Nephron (organoid): ENCODE measurements at regions not wholly inside any gene's neighbourhood (a gene's known extent, or its start where the extent isn't known, plus 50 kb on each side); places are given as distances from the start of the nearest gene placed in this dataset.
"Not testable (repeated sequence)": the region's sequence is repeated elsewhere in the genome, so short reads cannot be mapped to it uniquely, and the experiment has no call there.

ENCODE experiments used
- H3K27ac Mint-ChIP-seq, 3 experiments: 2 replicates each; pipeline ENCODE4 v1.8.0; 2020; ENCODE audit warnings: mixed read lengths in 3 of 3, mild to moderate bottlenecking in 2 of 3, moderate library complexity in 1 of 3
- H3K27me3 Mint-ChIP-seq: 2 replicates; pipeline ENCODE4 v1.8.0; 2021; ENCODE audit warnings: low read depth, mild to moderate bottlenecking, moderate library complexity, mixed read lengths
- H3K36me3 Mint-ChIP-seq: 2 replicates; pipeline ENCODE4 v1.8.0; 2020; ENCODE audit warnings: low read depth, mixed read lengths
- H3K4me1 Mint-ChIP-seq: 2 replicates; pipeline ENCODE4 v1.8.0; 2020; ENCODE audit warnings: mixed read lengths
- H3K4me3 Mint-ChIP-seq, 3 experiments: 2 replicates each; pipeline ENCODE4 v1.8.0; 2020; ENCODE audit warnings: mild to moderate bottlenecking in 3 of 3, mixed read lengths in 3 of 3, moderate library complexity in 2 of 3
- H3K9me3 Mint-ChIP-seq: 2 replicates; pipeline ENCODE4 v1.8.0; 2020; ENCODE audit warnings: mixed read lengths
- TF ChIP-seq, protein P1 (sequence below), 3 experiments: fragments of 200-600 bp; sonication (generic); IDR thresholded peaks; one replicate each; pipeline ENCODE4 v1.5.0; 2021; ENCODE audit warnings: antibody characterized with exemption in 3 of 3; ENCODE audit not compliant: unreplicated experiment in 3 of 3

DNA sequence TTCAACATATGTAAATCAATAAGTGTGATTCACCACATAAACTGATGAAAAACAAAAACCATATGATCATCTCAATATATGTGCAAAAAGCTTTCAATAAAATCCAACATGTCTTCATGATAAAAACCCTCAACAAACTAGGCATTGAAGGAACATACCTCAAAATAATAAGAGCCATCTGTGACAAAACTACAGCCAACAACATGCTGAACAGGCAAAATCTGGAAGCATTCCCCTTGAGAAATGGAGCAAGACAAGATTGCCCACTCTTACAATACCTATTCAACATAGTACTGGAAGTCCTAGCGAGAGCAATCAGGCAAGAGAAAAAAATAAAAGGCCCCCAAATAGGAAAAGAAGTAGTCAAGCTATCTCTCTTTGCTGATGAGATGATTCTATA, 76.5 kb downstream of the OTOR start:
- Mint-ChIP-seq H3K27ac (no peak overlapping the region), H3K4me3 (no peak overlapping the region), H3K36me3 (no peaks in the 10 kb centered on the region), H3K27me3 (peaks cover 3% of the 10 kb centered on the region), H3K9me3 (peaks cover 28% of the 10 kb centered on the region), H3K4me1 (no peaks in the 10 kb centered on the region)
- TF ChIP-seq, protein P1, sequence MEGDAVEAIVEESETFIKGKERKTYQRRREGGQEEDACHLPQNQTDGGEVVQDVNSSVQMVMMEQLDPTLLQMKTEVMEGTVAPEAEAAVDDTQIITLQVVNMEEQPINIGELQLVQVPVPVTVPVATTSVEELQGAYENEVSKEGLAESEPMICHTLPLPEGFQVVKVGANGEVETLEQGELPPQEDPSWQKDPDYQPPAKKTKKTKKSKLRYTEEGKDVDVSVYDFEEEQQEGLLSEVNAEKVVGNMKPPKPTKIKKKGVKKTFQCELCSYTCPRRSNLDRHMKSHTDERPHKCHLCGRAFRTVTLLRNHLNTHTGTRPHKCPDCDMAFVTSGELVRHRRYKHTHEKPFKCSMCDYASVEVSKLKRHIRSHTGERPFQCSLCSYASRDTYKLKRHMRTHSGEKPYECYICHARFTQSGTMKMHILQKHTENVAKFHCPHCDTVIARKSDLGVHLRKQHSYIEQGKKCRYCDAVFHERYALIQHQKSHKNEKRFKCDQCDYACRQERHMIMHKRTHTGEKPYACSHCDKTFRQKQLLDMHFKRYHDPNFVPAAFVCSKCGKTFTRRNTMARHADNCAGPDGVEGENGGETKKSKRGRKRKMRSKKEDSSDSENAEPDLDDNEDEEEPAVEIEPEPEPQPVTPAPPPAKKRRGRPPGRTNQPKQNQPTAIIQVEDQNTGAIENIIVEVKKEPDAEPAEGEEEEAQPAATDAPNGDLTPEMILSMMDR (IDR thresholded peaks at IDR 0.05; ENCODE audit: unreplicated experiment in 3 of 3), result no peak

DNA sequence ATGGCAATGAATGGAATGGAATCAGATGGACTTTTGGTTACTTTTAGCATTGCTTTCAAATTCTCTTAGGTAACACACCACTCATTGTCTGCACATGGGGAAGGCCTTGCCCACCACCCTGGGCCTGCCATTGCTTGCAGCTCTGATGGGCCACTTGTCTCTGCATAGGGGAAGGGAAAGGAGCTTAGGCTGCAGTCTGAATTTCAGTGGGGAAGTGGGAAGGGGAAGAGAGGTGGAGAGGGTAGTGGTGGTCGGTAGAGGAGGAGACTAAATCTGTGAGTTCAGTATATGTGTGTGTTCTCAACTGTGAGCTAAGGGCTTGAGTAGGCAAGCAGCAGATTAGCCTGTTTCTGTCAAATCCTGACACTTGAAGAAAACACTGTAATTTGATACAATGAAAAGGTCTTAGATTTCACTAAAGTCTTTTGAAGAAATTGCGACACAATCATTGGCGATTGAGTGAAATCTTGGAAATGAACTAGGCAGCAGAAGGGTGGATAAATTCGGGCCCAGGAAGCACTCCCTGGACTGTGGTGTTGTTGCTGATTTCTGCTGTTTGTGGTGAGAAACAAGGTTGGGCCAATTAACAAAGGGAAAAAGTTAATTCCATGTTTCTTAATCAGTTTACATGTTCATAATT, 80.6 kb downstream of the OTOR start:
- no peaks in the 10 kb centered on the region for H3K36me3 Mint-ChIP-seq
- H3K4me3 Mint-ChIP-seq, result no peak overlapping the region
- H3K9me3 Mint-ChIP-seq, result peaks cover 14% of the 10 kb centered on the region
- TF ChIP-seq, protein P1 (IDR thresholded peaks at IDR 0.05; ENCODE audit: unreplicated experiment in 3 of 3), result no peak
- no peak overlapping the region for H3K27ac Mint-ChIP-seq
- H3K4me1 Mint-ChIP-seq, result no peaks in the 10 kb centered on the region
- H3K27me3 Mint-ChIP-seq, result no peaks in the 10 kb centered on the region

DNA sequence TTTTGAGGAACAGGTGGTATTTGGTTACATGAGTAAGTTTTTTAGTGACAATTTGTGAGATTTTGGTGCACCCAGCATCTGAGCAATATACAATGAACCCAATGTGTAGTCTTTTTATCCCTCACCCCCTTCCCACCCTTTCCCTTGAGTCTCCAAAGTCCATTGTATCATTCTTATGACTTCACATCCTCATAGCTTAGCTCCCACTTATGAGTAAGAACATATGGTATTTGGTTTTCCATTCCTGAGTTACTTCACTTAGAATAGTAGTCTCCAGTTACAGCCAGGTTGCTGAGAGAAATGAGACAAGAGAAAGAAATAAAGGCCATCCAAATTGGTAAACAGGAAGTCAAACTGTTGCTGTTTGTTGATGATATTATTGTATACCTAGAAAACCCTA, 87.5 kb downstream of the OTOR start:
- H3K9me3 Mint-ChIP-seq, H3K4me3 Mint-ChIP-seq, H3K27ac Mint-ChIP-seq, H3K36me3 Mint-ChIP-seq, H3K4me1 Mint-ChIP-seq, H3K27me3 Mint-ChIP-seq: not testable (repeated sequence)

- Mint-ChIP-seq H3K27ac (no peak overlapping the region), H3K4me1 (peaks cover 15% of the 10 kb centered on the region), H3K27me3 (no peaks in the 10 kb centered on the region), H3K36me3 (no peaks in the 10 kb centered on the region), H3K4me3 (no peak overlapping the region), H3K9me3 (no peaks in the 10 kb centered on the region)
- TF ChIP-seq, protein P1 (IDR thresholded peaks at IDR 0.05; ENCODE audit: unreplicated experiment in 3 of 3), result no peak
These were observed 94.4 kb downstream of the OTOR start for GRCh38 chr20:16842486-16843120.

GRCh38 chr20:16844406-16844805, 96.2 kb downstream of the OTOR start:
- TF ChIP-seq, protein P1 (IDR thresholded peaks at IDR 0.05; ENCODE audit: unreplicated experiment in 3 of 3), result no peak
- H3K27ac Mint-ChIP-seq, result no peak overlapping the region
- no peak overlapping the region for H3K4me3 Mint-ChIP-seq
- H3K27me3 Mint-ChIP-seq, result peaks cover 3% of the 10 kb centered on the region
- no peaks in the 10 kb centered on the region for H3K36me3 Mint-ChIP-seq
- peaks cover 26% of the 10 kb centered on the region for H3K4me1 Mint-ChIP-seq
- H3K9me3 Mint-ChIP-seq, result no peaks in the 10 kb centered on the region

DNA sequence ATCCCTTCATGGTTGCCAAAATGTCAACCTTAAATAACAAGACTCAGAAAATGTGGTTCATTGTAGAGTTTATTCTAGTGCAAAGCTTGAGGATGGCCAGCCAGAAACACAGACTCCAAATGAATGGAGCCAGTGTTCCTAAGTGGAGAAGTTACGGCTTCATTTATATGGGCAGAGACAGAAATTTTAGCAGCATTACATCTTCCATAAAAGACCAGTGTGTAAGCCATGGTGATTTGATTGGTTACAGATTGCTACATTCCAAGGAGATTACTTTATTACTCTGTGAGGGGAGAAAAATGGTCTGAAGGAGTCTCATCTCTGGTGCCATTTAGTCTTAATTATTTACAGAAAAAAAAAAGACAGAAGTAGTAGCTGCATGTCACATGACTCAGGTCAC, 97.8 kb downstream of the OTOR start:
- Mint-ChIP-seq H3K4me1 (peaks cover 26% of the 10 kb centered on the region), H3K4me3 (no peak overlapping the region), H3K9me3 (no peaks in the 10 kb centered on the region), H3K27ac (peak overlapping the region in 1 of 3 experiments; percentile 46), H3K36me3 (no peaks in the 10 kb centered on the region), H3K27me3 (peaks cover 8% of the 10 kb centered on the region)
- TF ChIP-seq, protein P1 (IDR thresholded peaks at IDR 0.05; ENCODE audit: unreplicated experiment in 3 of 3), result no peak
